ENCODE measurements at regions not wholly inside any gene's neighbourhood (a gene's known extent, or its start where the extent isn't known, plus 50 kb on each side); places are given as distances from the start of the nearest gene placed in this dataset.

- no peak for DNase-seq
These were observed 441.4 kb downstream of the SLC4A3 start for GRCh38 chr2:220068846-220069245.

GRCh38 chr2:220070349-220070748 lies 442.9 kb downstream of the SLC4A3 start:
- DNase-seq: no peak

- DNase-seq: no peak
These were observed 444.3 kb downstream of the SLC4A3 start for GRCh38 chr2:220071696-220072095.

DNA sequence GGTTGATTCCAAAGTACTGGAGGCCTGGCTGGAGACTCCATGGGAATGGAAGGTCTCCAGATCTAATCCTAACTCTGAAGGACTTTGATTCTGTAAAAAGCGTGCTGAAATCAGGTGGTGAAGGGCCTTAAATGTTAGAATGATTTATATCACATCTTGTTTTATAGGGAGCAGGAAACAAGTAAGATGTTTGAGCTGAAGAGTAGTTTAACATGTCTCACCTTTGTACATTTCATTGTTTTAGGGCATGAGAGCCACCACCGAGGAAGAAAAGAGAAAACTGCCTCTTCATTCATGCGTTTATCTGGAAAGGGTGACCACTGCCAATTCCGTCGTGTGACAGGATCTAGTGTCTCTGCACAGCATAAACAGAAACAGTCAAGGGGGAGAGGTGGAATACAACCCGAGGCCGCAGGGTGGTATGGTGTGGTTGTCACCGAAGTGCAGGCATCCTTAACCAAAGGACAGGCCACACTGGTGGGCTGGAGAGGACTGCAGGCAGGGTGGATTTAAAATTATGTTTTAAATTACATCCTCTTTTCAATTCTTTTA lies 445.3 kb downstream of the SLC4A3 start:
- DNase-seq: no peak

- no peak for DNase-seq
These were observed 448.4 kb downstream of the SLC4A3 start for GRCh38 chr2:220075835-220076234.

GRCh38 chr2:220076734-220077133 lies 449.3 kb downstream of the SLC4A3 start:
- DNase-seq: no peak

- no peak for DNase-seq
These were observed 450.1 kb downstream of the SLC4A3 start for GRCh38 chr2:220077488-220077887.

DNA sequence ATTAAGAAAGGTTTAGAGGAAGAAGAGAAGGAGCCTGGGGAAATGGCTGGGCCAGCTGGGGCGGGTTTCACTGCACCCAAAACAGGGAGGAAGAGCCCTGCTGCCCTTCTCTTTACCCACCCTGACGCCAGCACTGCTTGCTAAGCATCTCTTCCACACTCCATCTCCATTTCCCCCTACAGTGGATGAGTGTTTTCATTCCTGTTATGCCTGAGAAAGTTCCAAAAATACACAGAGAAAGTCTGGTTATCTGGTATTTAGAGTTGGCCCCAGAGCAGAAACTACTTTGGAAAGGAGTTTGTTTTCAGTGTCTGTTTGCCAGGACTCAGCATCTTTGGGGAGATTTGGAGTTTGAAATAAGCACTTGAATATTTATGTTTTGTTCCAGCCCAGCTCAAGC lies 451.0 kb downstream of the SLC4A3 start:
- no peak for DNase-seq

DNA sequence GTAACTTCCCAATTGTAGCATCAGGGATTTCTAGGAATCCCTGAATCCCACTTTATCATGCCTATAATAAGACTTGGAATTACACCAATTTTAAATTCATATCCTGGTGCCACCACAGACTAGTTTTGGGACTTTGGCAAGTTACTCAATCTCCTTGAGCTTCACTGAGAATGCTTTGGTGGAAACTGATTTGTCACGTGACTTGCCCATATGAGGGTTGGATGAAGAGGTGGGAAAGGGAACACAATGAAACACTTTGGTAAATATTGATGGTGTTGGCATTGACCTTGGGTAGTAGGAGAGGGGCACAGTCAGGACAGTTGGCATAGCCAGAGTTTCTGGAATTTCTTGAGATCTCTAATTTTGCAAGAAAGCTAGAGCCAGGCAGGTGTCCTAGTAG lies 452.2 kb downstream of the SLC4A3 start:
- no peak for DNase-seq

- DNase-seq: no peak
These were observed 453.7 kb downstream of the SLC4A3 start for GRCh38 chr2:220081171-220081570.

DNA sequence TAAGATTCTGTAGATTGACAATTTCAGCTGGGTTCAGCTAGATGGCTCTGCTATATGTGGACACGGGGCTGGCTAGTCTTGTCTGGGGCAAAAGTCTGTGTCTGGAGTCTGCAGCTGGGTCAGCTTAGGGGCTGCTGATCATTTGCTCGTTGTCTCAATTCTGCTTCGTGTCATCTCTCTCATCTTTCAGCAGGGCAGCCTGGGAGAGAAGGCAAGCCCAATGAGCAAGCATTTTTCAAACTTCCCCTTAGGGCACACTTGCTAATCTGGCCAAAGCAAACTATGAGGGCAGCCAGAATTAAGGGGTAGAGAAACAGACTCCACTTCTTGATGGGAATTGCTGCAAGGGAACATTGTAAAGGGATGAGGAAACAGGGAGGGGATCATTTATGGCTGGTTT lies 462.6 kb downstream of the SLC4A3 start:
- DNase-seq: no peak

GRCh38 chr2:220096406-220096805 lies 469.0 kb downstream of the SLC4A3 start:
- DNase-seq: no peak

DNA sequence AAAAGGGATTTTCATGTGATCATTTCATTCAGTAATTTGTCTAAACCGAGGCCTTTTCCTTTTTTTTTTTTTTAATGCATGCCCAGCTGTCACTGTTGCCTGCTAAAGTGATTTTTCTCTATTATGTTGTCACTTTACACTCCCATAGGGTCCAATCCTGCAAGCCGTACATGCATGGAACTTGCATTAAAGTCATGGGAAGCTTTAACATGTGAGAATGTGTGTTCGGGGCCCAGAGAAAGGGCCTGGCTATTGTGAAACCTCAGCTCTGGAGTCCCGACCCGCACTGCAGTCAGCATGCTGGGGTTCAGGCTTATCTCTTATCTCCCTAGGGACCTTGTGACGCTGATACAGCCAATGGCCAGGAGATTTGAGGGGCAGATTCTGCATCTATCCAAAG lies 474.6 kb downstream of the SLC4A3 start:
- DNase-seq: no peak

GRCh38 chr2:220103596-220103995 lies 476.2 kb downstream of the SLC4A3 start:
- no peak for DNase-seq

DNA sequence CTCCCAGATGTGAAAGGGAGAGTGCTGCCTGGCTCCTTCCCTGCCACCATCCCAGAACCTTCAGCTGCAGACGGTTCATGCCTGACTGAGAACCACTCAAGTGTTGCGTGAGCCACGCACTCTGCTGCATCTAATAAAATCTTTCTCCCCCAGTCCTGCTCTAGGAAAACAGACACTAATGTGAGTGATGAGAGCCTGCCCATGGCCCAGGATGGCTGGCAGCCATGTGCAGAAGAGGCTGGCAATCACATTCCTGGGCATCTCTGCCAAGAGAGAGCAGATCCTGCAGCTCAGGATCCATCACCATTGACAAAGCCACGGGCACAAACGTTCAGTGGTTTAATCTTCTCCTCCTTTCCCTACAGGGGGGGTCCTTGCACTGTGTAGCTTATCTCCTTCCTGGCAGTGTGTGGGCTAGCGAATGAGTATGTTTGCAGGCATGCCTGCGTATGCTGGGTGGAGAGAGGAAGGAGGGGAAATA lies 477.5 kb downstream of the SLC4A3 start:
- no peak for DNase-seq

GRCh38 chr2:220106065-220106464 lies 478.6 kb downstream of the SLC4A3 start:
- DNase-seq: no peak

GRCh38 chr2:220107380-220107791 lies 480.0 kb downstream of the SLC4A3 start:
- no peak for DNase-seq

DNA sequence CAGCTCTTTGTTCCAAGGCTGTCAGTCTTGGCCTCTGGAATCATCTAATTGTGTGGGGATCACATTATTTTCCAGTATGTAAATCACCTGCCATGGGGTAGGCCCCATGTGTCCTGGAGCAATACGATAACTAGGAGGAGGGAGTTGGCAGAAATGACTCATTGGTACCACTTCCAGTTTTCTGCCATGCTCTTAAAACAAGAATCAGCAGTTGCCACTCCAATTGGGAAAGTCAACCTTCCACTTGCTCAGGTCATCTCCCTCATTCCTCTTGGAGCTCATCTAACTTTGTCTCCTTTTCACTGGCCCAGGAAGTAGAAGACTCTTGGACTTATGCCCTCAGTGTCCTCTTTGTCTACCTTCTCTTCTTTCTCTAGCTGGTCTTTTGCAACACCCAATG lies 487.0 kb downstream of the SLC4A3 start:
- no peak for DNase-seq

- no peak for DNase-seq
These were observed 489.6 kb downstream of the SLC4A3 start for GRCh38 chr2:220117025-220117424.

DNA sequence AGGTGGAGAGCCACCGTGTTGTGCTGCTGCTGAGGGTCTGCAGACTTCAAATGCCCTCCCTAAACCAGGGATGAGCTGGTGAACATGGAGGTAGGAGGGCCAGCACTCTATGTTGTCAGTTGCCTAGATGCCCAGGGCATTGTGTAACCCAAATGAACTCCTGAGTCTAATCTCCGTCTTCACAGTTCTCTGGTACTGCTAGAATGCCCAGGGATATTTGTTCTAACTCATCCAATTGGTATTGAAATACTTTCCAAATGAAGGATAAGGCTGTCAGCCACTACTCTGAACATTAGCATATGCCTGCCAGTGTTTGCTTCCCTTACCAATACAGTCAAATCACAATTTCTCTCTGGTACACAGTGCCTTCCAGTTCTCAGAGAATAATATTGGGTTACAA lies 492.6 kb downstream of the SLC4A3 start:
- DNase-seq: no peak

GRCh38 chr2:220123751-220124150 lies 496.3 kb downstream of the SLC4A3 start:
- DNase-seq: no peak

DNA sequence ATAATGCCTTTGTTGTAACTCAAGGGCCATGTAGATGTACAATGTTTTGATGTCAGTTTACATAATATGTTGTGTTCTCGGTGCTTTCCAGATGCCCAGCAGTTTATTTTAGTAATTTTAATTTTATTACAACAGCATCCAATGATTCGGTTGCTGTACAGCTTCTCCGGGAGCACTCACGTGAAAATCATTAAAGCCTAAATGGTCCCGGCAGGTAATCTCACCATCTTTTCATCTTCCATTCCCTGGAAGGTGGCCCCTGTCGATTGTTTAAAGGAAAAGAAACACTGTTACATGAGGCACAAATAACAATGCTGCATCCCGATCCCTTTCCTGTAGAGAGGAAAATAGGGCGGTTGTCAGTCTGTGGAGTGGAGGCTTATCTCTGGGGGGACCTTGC lies 498.1 kb downstream of the SLC4A3 start:
- DNase-seq: no peak

GRCh38 chr2:220127311-220127710 lies 499.9 kb downstream of the SLC4A3 start:
- DNase-seq: no peak

DNA sequence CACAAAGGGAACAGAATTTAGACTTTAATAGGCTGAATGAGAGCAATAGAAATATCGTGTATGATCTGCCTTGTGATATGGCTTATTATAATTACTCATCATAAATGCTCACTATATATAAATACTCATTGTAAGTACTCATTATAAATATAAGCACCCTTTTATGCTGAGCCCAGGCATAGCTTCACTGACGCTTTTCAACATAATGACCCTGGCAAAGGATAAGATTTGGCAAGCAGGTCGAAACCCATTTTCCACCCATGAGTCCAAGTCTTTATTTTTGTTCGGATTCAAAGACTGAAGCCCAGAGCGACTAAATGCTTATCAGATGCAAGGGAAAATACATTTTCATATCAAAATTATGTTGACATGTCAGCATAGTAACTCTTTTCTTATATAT lies 500.4 kb downstream of the SLC4A3 start:
- no peak for DNase-seq

GRCh38 chr2:220129391-220129790 lies 502.0 kb downstream of the SLC4A3 start:
- DNase-seq: no peak

Data from effector CD8-positive, alpha-beta T cell (primary cell).